Neural progenitor cell (in vitro differentiated cells): ENCODE measurements at regions not wholly inside any gene's neighbourhood (a gene's known extent, or its start where the extent isn't known, plus 50 kb on each side); places are given as distances from the start of the nearest gene placed in this dataset.

Source experiments
- CTCF ChIP-seq: fragments of 200-600 bp; sonication (generic); IDR thresholded peaks from 2 replicates; pipeline ENCODE4 v1.5.1; 2017; ENCODE audit warnings: antibody characterized with exemption, mild to moderate bottlenecking
- EZH2 ChIP-seq: fragments of 200-600 bp; sonication (generic); IDR thresholded peaks from 2 replicates; pipeline ENCODE4 v1.6.1; 2017; ENCODE audit warnings: antibody characterized with exemption, mild to moderate bottlenecking, moderate library complexity
- EZH2phosphoT487 ChIP-seq: fragments of 200-600 bp; sonication (generic); IDR thresholded peaks from 2 replicates; pipeline ENCODE4 v1.6.1; 2017; ENCODE audit warnings: antibody characterized with exemption

DNA sequence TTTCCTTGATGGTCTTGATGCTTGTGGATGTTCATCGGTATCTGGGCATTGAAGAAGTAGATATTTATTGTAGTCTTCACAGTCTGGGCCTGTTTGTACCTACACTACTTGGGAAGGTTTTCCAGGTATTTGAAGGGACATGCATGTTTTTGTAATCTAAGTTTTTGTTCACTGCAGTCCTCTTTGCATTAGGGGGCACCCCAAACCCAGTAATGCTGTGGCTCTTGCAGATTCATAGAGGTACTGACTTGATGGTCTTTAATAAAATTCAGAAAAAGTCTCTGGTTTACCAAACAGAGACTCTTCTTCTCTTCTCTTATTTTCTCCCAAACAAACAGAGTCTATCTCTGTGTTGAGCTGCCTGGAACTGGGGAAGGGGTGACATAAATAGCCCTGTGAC, 150.9 kb upstream of the SLC16A7 start:
- TF ChIP-seq CTCF (peak; percentile 37), EZH2 (no peak), EZH2phosphoT487 (no peak)
